Ascending aorta (tissue), 2 donors: ENCODE measurements at regions not wholly inside any gene's neighbourhood (a gene's known extent, or its start where the extent isn't known, plus 50 kb on each side); places are given as distances from the start of the nearest gene placed in this dataset.

Experiments used
- DNase-seq, 2 donors: peaks; one replicate each; pipeline ENCODE4 v3.0.0-alpha.2; 2019; ENCODE audit warnings: low spot score in 2 of 2
- H3K27ac ChIP-seq, 2 donors: fragments of 200-600 bp; sonication (generic); one replicate each; pipeline ENCODE4 v1.5.1; 2016 to 2017; ENCODE audit warnings: mild to moderate bottlenecking in 1 of 2
- H3K27me3 ChIP-seq: fragments of 200-600 bp; sonication (generic); one replicate; pipeline ENCODE4 v1.5.1; 2017
- H3K36me3 ChIP-seq, 2 donors: fragments of 200-600 bp; sonication (generic); one replicate each; pipeline ENCODE4 v1.5.1; 2016
- H3K4me1 ChIP-seq, 2 donors: fragments of 200-600 bp; sonication (generic); one replicate each; pipeline ENCODE4 v1.5.1; 2016 to 2017; ENCODE audit warnings: mild to moderate bottlenecking in 1 of 2
- H3K4me3 ChIP-seq, 2 donors: fragments of 200-600 bp; sonication (generic); one replicate each; pipeline ENCODE4 v1.5.1; 2016 to 2017; ENCODE audit warnings: mild to moderate bottlenecking in 1 of 2
- H3K9me3 ChIP-seq, 2 donors: fragments of 200-600 bp; sonication (generic); one replicate each; pipeline ENCODE4 v1.5.1; 2016
- intact Hi-C: fragments of 100-400 bp; cut with DNase I; formaldehyde crosslinking; loops from one replicate; pipeline ENCODE4 v1.15.1; 2023
- TF ChIP-seq, protein P1 (sequence below), 3 experiments: fragments of 200-600 bp in 2 of 3; fragments of 450-650 bp in 1 of 3; sonication (generic) in 2 of 3; IDR thresholded peaks; one replicate each; pipeline ENCODE4 v1.5.1; 2016 to 2019; ENCODE audit warnings: antibody characterized with exemption in 3 of 3, mild to moderate bottlenecking in 1 of 3, moderate library complexity in 1 of 3

GRCh38 chr10:37700886-37701780 is 156.3 kb downstream of the ZNF248 start:
- Histone ChIP-seq H3K9me3 (no peaks in the 10 kb centered on the region), H3K27ac (no peak overlapping the region), H3K36me3 (no peaks in the 10 kb centered on the region), H3K4me1 (no peaks in the 10 kb centered on the region), H3K27me3 (no peaks in the 10 kb centered on the region), H3K4me3 (no peak overlapping the region)
- DNase-seq = no peak
- TF ChIP-seq, protein P1, sequence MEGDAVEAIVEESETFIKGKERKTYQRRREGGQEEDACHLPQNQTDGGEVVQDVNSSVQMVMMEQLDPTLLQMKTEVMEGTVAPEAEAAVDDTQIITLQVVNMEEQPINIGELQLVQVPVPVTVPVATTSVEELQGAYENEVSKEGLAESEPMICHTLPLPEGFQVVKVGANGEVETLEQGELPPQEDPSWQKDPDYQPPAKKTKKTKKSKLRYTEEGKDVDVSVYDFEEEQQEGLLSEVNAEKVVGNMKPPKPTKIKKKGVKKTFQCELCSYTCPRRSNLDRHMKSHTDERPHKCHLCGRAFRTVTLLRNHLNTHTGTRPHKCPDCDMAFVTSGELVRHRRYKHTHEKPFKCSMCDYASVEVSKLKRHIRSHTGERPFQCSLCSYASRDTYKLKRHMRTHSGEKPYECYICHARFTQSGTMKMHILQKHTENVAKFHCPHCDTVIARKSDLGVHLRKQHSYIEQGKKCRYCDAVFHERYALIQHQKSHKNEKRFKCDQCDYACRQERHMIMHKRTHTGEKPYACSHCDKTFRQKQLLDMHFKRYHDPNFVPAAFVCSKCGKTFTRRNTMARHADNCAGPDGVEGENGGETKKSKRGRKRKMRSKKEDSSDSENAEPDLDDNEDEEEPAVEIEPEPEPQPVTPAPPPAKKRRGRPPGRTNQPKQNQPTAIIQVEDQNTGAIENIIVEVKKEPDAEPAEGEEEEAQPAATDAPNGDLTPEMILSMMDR (IDR thresholded peaks at IDR 0.05) = no peak
- intact Hi-C loops = no loop called here

GRCh38 chr10:37687581-37687980 is 169.8 kb downstream of the ZNF248 start:
- Histone ChIP-seq H3K27me3 (no peaks in the 10 kb centered on the region), H3K9me3 (peaks cover 0 to 15% of the 10 kb centered on the region in 2 donors), H3K4me3 (no peak overlapping the region), H3K36me3 (no peaks in the 10 kb centered on the region), H3K4me1 (no peaks in the 10 kb centered on the region), H3K27ac (no peak overlapping the region)
- intact Hi-C loops = no loop called here
- TF ChIP-seq, protein P1 (IDR thresholded peaks at IDR 0.05) = no peak
- no peak for DNase-seq

GRCh38 chr10:37685741-37686683 is 171.4 kb downstream of the ZNF248 start:
- H3K27me3 ChIP-seq = no peaks in the 10 kb centered on the region
- no peak overlapping the region for H3K4me3 ChIP-seq
- no peaks in the 10 kb centered on the region for H3K36me3 ChIP-seq
- TF ChIP-seq, protein P1 (IDR thresholded peaks at IDR 0.05) = no peak
- no peaks in the 10 kb centered on the region for H3K4me1 ChIP-seq
- intact Hi-C loops = no loop called here
- H3K9me3 ChIP-seq = peaks cover 0 to 7% of the 10 kb centered on the region in 2 donors
- DNase-seq = no peak
- H3K27ac ChIP-seq = no peak overlapping the region

DNA sequence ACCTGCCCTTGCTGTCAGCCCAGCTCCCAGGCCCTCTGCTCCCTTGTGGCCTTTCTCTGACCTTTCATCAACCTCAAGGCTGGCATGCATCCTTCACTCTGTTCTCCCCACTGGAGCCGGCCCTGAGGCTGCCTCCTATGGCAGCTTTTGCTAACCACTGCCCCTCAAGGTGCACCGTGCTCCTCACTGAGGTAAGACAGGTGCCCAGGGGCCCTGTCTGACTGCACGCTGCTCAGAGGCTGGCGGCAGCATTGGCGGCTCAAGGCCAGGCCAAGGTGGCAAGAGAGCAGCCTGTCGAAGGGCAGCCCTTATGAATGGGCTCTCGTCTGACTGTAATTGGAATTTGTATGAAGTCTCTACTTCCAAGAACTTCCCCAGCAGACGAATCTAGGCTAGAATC is 172.6 kb downstream of the ZNF248 start:
- no peaks in the 10 kb centered on the region for H3K27me3 ChIP-seq
- no peaks in the 10 kb centered on the region for H3K36me3 ChIP-seq
- TF ChIP-seq, protein P1 (IDR thresholded peaks at IDR 0.05) = no peak
- no peak overlapping the region for H3K4me3 ChIP-seq
- no peak overlapping the region for H3K27ac ChIP-seq
- DNase-seq = no peak
- H3K9me3 ChIP-seq = peaks cover 0 to under 1% of the 10 kb centered on the region in 2 donors
- H3K4me1 ChIP-seq = no peaks in the 10 kb centered on the region
- intact Hi-C loops = no loop called here

DNA sequence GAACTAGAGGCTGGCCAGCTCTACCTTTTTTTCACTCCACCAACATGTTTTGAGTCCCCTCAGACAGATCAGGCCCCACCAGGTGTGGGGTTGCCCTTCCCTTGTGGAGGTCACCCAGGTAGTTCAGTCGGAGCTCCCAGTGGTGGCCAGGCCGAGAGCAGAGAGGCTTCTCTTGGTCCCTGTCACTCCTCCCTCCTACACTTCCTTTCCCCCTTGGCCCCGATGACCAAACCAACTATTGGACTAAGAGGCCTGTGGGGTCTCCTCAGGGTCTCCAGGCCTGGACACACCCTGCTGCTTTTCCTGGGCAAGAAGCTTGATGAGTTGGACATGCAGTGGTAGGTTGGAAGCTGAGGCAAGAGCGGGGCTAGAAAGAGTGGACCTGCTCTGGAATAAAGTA is 174.8 kb downstream of the ZNF248 start:
- intact Hi-C loops = no loop called here

More for the DNA sequence above, 174.8 kb downstream of the ZNF248 start:
- Histone ChIP-seq H3K4me3 (no peak overlapping the region), H3K9me3 (no peaks in the 10 kb centered on the region), H3K36me3 (no peaks in the 10 kb centered on the region), H3K27me3 (no peaks in the 10 kb centered on the region), H3K4me1 (no peaks in the 10 kb centered on the region), H3K27ac (no peak overlapping the region)
- no peak for DNase-seq
- TF ChIP-seq, protein P1 (IDR thresholded peaks at IDR 0.05) = no peak
